AG09319 (cell line): ENCODE measurements at regions not wholly inside any gene's neighbourhood (a gene's known extent, or its start where the extent isn't known, plus 50 kb on each side); places are given as distances from the start of the nearest gene placed in this dataset.

ENCODE experiments used
- DNase-seq: peaks from one replicate; pipeline ENCODE4 v3.0.0-alpha.2; 2010; ENCODE audit warnings: low read depth; ENCODE audit errors: extremely low read depth
- TF ChIP-seq, protein P1 (sequence below): IDR thresholded peaks from 2 replicates; pipeline ENCODE4 v1.5.1; 2011; ENCODE audit warnings: low read depth, mild to moderate bottlenecking, inconsistent platforms, low read length, moderate library complexity

DNA sequence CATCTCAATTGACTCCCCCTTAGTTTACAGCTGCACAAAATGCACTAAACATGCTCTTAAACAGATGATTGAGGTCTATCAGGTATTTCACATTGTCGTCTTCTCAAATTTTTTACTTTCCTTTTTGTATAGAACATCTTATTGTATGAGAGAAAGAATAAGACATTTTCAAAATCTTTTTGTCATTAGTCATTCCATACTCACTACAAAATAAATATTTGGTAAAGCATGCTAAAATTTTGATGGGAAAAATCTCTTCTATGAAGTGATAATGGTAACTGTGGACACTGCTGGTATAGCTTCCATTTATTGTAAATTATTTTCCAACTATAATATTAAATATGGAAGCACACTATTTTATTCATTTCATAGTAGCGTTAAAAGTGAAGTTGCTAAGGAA lies 185.6 kb upstream of the FSTL5 start:
- DNase-seq, result no peak
- TF ChIP-seq, protein P1, sequence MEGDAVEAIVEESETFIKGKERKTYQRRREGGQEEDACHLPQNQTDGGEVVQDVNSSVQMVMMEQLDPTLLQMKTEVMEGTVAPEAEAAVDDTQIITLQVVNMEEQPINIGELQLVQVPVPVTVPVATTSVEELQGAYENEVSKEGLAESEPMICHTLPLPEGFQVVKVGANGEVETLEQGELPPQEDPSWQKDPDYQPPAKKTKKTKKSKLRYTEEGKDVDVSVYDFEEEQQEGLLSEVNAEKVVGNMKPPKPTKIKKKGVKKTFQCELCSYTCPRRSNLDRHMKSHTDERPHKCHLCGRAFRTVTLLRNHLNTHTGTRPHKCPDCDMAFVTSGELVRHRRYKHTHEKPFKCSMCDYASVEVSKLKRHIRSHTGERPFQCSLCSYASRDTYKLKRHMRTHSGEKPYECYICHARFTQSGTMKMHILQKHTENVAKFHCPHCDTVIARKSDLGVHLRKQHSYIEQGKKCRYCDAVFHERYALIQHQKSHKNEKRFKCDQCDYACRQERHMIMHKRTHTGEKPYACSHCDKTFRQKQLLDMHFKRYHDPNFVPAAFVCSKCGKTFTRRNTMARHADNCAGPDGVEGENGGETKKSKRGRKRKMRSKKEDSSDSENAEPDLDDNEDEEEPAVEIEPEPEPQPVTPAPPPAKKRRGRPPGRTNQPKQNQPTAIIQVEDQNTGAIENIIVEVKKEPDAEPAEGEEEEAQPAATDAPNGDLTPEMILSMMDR, result no peak

DNA sequence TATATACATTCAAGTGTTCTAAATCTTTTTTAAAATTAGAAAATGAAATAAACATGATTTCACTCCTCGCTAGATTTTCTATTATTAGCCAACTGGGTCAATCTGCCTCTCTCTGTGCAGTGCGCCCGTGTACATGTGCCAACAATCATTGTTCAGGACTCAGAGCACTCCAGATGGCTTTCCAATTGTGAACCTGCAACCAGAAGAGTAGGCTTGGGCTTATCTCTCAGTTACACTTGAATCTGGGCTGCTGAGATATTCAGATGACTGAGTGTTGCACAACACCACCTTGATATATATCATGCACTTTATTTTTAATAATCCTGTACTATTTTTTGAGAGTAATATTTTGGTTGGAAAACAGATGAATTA lies 184.0 kb upstream of the FSTL5 start:
- TF ChIP-seq, protein P1, result no peak
- no peak for DNase-seq

DNA sequence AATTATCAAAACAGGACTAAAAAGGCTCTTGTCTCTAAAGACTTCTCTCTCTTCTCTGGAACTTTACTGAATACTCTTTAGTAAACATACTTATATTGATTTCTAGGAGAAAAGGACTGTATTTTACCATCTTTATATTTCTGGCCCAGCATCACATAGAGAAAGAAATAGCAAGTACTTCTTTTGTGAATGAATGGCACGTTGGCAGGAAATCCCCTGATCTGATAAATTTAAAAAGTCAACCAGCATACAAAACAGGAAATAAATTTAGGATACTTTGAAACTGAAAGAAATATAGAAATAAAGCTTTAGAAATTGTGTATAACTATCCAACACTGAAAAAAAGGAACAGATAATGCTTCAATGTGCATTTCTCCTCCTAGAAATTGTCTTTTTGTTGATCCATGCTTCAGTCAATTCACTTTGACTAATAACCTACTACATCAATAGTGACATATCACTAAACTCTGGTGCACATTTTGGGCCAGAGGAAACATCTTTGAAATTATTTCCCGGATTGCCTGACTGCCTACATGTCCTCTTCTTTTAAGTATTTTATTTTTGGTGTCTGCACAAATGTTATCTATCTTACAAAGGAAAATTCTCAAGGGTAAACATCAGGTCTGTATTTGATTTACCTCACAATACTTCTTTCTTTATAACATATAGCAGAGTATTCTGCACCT lies 183.5 kb upstream of the FSTL5 start:
- DNase-seq, result no peak
- TF ChIP-seq, protein P1, result no peak

DNA sequence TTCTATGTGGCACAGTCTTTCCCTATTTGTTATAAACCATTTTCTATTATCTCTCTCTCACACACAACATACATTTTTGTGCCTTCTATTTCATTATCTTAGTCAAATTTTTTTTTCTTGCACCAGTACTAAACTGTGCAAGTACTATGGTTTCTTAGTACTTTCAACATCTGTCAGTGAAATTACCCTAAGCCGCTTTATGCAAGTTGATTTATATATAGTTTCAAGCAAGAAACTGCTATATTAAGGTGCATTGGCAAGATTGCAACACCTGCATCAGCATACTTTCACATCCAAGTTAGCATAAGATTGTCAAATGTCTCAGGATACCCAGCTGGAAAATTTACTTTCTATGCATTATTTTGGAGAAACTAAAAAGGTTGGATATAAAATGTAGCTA lies 180.2 kb upstream of the FSTL5 start:
- DNase-seq, result no peak
- TF ChIP-seq, protein P1, result no peak

DNA sequence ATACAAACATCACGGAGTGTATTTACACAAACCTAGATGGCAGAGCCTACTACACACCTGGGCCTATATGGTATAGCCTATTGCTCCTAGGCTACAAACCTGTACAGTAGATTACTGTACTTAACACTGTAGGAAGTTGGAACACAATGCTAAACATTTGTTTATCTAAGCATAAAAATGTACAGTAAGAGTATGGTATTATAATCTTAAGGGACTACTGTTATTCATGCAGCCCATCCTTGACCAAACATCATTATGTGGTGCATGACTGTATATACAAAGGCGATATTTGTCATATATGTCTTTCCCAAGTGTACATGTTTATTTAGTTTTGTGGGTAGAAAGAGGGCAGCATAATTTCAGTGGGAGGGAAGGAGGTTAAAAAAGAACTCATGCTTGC lies 177.7 kb upstream of the FSTL5 start:
- TF ChIP-seq, protein P1, result no peak
- DNase-seq, result no peak

DNA sequence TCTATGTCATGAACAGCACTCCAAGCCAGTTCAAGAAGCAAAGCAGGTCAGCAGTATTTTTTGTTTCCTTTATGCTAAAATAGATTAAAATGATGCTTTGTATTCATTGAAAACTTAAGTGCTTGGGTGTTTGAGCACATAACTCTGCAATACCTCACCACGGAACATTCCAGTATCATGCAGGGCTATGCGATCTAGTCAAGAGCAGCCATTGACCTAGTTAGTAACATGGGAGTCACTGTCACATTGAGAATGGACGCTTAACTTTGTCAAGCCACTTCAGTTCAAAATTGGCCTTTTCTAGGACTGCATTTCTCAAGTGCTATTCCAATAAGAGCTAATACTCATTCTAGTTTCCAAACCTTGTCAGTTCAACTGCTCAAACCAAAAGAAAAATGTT lies 160.1 kb upstream of the FSTL5 start:
- TF ChIP-seq, protein P1, result no peak
- DNase-seq, result no peak

DNA sequence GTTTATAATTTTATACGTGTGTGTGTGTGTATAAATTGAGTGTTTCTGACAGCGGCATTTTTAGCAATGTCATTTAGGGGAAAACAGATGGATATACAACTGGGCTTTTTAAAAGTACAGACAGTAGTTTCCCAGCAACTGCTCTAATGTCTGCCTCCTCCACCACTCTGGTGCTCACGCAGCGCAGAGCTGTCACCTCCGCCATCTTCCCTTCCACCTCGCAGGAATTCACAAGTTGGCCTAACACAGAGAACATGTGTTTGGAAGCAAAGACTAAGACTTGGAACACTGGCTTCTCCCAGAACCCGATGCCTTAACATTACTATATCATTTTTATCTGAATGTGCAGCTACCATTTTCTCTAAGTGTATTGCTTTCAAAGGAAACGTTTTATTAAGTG lies 158.3 kb upstream of the FSTL5 start:
- DNase-seq, result no peak
- TF ChIP-seq, protein P1, result no peak
